ENCODE measurements at regions not wholly inside any gene's neighbourhood (a gene's known extent, or its start where the extent isn't known, plus 50 kb on each side); places are given as distances from the start of the nearest gene placed in this dataset.

DNA sequence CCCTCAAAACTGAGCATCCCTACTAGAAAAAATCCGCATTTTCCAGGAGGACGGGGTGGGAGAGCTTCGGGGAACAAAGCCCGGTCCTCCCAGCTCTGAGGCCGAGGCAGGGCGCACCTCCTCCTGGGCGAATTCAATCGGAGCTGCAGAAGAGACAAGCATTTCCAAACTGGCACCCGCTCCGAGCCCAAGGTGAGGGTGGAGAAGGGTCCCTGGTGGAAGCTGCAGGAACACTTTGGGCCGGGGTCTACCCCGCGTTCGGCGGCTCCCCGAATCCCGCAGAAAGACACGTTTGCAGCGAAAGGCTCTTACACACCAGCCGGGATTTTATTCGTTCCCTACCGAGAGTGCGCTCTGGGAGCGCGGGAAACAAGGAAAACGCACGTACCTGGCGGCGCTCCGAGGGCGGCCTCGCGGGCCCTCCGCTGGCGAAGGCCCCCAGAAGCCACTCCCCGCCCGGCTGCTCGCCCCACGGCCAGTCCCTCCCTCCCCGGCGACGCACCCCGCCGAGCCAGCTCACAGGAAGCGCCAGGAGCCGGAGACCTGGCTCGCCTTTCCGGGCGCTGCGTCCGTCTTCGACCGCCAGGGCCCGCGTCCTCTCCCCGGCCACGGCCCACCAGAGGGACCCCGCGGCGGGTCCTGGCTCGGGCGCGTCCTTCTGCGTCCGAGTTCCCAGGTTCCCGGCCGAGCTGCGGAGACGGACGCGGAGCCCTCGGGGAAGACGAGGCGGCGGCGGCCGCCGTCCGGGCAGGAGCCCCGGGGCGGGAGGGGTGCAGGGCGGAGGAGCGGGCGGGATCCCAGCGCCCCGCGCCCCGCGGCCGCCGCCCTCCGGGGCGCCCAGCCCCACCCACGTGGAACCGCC, 49.8 kb upstream of the BAHCC1 start:
- peak overlapping the region; percentile 76 for H3K4me3 ChIP-seq (ENCODE audit: low read length)
- peak; percentile 93 for DNase-seq (ENCODE audit: low read depth)

More for the DNA sequence above, 49.8 kb upstream of the BAHCC1 start:
- TF ChIP-seq, protein P1, sequence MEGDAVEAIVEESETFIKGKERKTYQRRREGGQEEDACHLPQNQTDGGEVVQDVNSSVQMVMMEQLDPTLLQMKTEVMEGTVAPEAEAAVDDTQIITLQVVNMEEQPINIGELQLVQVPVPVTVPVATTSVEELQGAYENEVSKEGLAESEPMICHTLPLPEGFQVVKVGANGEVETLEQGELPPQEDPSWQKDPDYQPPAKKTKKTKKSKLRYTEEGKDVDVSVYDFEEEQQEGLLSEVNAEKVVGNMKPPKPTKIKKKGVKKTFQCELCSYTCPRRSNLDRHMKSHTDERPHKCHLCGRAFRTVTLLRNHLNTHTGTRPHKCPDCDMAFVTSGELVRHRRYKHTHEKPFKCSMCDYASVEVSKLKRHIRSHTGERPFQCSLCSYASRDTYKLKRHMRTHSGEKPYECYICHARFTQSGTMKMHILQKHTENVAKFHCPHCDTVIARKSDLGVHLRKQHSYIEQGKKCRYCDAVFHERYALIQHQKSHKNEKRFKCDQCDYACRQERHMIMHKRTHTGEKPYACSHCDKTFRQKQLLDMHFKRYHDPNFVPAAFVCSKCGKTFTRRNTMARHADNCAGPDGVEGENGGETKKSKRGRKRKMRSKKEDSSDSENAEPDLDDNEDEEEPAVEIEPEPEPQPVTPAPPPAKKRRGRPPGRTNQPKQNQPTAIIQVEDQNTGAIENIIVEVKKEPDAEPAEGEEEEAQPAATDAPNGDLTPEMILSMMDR (conservative IDR thresholded peaks at IDR 0.05; ENCODE audit: low read length) = peak; percentile 22

Measured in AG10803 (cell line).